GM12891 (cell line): ENCODE measurements at regions not wholly inside any gene's neighbourhood (a gene's known extent, or its start where the extent isn't known, plus 50 kb on each side); places are given as distances from the start of the nearest gene placed in this dataset.
"Not testable (repeated sequence)": the region's sequence is repeated elsewhere in the genome, so short reads cannot be mapped to it uniquely, and the experiment has no call there.

Experiments used
- DNase-seq: peaks from one replicate; pipeline ENCODE4 v3.0.0; 2011; ENCODE audit warnings: low spot score; ENCODE audit not compliant: insufficient read length
- FAIRE-seq: peaks from 2 replicates; lab custom pipeline; 2011; peaks lifted over from hg19 to GRCh38; lab: Jason Lieb, UNC

- not testable (repeated sequence) for DNase-seq, FAIRE-seq
Observed at GRCh38 chr15:20260650-20261049, 280.9 kb downstream of the GOLGA6L6 start.

DNA sequence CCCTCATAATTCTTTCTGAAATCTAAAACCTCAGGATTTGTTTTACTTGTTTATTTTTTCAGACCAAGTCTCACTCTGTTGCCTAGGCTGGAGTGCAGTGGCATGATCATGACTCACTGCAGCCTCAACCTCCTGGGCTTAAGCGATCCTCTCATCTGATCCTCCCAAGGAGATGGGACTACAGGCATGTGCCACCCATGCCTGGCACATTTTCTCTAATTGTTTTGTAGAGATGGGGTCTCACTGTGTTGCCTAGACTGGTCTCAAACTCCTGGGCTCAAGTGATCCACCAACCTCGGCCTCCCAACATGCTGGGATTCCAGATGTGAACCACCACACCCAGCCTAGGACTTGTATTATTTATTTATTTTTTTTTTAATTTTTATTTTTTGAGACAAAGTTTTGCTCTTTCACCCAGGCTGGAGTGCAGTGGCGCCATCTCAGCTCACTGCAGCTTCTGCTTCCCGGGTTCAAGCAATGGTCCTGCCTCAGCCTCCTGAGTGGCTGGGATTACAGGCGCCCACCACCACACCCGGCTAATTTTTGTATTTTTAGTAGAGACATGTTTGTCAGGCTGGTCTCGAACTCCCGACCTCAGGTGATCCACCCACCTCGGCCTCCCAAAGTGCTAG is 281.9 kb downstream of the GOLGA6L6 start:
- DNase-seq, FAIRE-seq: not testable (repeated sequence)

DNA sequence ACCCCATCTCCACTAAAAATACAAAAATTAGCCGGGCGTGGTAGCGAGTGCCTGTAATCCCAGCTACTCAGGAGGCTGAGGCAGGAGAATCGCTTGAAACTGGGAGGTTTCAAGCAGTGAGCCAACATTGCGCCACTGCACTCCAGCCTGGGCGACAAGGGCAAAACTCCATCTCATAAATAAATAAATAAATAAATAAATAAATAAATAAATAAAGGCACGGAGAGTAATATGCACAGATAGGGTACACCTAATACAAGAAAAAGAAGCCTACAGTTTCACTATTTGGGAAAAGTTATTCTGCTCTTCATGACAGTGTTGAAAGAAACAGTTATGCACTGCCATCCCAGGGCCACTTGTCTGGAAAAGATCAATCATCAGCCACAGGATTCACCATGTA is 285.2 kb downstream of the GOLGA6L6 start:
- DNase-seq, FAIRE-seq: not testable (repeated sequence)

DNA sequence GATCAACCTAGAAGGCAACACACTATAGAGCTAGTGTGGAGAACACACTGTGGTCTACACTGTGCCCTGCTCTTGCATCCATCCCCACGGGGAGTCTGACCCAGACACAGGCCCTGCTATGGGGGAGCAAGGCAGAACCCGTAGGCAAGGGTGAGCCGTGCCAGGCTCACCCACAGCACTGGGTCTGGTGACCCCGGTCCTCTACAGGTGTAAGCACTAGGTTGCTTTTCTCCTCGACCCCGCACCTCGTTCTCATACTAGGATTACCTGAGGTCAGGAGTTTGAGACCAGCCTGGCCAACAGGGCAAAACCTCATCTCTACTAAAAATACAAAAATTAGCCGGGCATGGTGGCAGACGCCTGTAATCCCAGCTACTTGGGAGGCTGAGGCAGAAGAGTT is 286.0 kb downstream of the GOLGA6L6 start:
- not testable (repeated sequence) for DNase-seq, FAIRE-seq

- not testable (repeated sequence) for DNase-seq, FAIRE-seq
Observed at GRCh38 chr15:20253047-20253615, 288.5 kb downstream of the GOLGA6L6 start.

DNA sequence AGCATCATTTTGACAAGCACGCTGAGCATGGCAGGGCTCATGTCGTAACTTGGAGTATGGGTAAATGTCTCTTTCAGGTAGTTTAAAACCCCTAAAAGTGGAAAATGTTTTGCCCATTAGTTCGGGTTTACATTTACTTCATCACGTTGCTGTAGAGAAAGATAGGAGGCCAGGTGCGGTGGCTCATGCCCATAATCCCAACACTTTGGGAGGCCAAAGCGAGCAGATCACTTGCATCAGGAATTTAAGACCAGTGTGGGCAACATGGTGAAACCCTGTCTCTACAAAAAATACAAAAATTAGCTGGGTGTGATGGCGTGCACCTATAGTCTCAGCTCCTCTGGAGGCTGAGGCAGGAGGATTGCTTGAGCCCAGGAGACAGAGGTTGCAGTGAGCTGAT is 289.6 kb downstream of the GOLGA6L6 start:
- FAIRE-seq, DNase-seq: not testable (repeated sequence)

DNA sequence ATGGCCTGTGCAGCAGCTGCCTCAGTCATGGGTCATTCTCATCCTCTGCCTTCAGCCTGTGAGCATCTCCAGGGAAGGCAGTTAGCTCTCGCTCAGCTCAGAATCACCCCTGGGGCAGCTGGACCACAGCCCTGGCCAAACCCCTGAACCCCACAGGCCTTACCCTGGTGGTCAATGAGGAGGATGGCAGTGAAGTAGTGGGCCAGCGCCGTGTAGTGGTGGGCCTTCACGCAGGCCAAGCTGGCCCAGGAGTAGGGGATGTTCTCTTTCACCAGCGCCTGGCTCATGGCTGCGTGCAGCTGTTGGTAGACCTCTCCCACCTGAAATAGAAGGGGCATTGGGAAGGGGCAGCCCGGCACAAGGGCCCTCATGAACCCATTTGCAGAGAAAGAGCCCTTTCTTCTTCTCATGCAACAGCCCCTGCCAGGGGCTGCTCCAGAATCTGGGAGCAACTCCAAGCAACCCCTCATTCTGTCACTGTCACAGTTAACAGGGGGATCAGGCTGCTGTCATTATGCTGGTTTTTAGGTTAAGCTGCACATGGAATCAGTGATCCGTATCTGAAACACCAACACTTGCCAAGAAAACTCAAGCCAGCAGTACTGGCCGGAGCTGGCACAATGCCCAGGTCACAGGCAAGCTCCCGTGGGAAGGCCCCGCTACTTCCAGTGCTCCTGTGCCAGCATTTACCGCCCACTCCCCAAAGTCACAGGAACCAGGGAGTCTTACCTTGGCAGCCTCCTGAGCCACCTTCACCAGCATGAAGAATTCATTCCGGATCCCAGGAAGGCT is 290.2 kb downstream of the GOLGA6L6 start:
- not testable (repeated sequence) for FAIRE-seq

GRCh38 chr15:20250206-20250605 is 291.4 kb downstream of the GOLGA6L6 start:
- not testable (repeated sequence) for FAIRE-seq, DNase-seq

More for the DNA sequence above, 290.2 kb downstream of the GOLGA6L6 start:
- not testable (repeated sequence) for DNase-seq

- DNase-seq, FAIRE-seq: not testable (repeated sequence)
Observed at GRCh38 chr15:20249677-20249970, 292.0 kb downstream of the GOLGA6L6 start.

DNA sequence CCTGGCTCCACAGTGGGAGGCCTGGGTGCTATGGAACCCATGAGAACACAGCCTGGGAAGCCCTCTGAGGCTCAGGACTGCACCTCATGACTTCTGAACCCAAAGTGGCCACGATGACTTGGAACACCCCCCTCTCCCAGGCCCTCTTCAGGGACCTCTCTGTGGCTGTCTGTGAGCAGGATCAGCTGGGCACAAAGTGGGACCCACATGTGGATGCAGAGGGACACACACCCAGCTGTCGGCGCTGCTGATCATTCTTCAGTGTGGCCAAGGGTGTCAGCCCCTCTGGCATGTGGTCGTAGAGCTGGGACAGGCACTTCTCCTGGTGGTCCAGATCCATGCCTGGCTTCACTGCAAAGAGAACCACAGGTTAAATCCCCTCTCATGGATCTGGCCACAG is 293.2 kb downstream of the GOLGA6L6 start:
- DNase-seq, FAIRE-seq: not testable (repeated sequence)

DNA sequence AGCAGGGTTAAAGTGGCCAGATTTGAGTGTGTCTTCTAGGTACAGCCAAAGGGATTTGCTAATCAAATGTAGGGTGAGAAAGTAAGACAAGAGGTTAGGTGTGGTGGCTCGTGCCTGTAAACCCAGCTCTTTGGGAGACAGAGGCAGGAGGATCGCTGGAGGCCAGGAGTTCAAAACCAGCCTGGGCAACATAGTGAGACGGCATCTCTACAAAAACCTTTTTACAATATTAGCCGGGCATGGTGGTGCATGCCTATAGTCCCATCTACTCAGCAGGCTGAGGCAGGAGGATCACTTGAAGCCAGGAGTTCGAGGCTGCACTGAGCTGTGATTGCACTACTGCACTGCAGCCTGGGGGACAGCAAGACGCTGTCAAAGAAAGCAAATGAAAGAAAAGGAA is 294.5 kb downstream of the GOLGA6L6 start:
- DNase-seq, FAIRE-seq: not testable (repeated sequence)

GRCh38 chr15:20246624-20247023 is 295.0 kb downstream of the GOLGA6L6 start:
- not testable (repeated sequence) for FAIRE-seq, DNase-seq

DNA sequence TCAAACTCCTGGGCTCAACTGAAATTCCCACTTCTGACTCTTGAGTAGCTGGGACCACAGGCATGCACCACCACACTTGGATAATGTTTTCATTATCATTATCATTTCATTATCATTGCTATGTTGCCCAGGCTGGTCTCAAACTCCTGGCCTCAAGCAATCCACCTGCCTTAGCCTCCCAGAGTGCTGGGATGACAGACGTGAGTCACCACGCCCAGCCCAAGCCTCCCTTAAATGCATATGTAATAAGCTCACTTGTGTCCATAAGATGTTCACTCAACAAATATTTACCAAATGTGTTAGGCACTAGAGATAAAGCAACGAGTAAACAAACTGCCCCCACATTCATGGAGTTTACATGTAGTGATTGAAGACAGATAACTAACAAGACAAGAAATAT is 295.7 kb downstream of the GOLGA6L6 start:
- FAIRE-seq, DNase-seq: not testable (repeated sequence)

DNA sequence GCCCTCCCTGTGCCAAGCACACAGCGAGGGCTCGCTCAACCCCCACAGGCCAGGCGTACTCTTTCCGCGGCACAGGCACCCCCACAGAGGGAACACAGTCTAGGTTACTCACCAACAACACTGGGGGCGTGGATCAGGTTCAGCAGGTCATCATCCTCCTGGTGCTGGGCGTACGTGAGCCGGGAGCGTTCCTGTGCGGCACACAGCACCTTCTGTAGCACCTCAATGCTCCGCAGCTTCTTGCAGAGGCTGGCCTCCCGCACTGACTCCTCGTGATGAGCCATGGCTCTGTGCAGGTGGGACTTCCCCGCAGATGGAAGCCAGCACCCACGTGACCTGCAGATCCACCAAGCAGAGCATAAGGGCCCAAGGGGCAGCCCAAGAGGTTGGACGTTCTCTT is 296.8 kb downstream of the GOLGA6L6 start:
- not testable (repeated sequence) for FAIRE-seq, DNase-seq

DNA sequence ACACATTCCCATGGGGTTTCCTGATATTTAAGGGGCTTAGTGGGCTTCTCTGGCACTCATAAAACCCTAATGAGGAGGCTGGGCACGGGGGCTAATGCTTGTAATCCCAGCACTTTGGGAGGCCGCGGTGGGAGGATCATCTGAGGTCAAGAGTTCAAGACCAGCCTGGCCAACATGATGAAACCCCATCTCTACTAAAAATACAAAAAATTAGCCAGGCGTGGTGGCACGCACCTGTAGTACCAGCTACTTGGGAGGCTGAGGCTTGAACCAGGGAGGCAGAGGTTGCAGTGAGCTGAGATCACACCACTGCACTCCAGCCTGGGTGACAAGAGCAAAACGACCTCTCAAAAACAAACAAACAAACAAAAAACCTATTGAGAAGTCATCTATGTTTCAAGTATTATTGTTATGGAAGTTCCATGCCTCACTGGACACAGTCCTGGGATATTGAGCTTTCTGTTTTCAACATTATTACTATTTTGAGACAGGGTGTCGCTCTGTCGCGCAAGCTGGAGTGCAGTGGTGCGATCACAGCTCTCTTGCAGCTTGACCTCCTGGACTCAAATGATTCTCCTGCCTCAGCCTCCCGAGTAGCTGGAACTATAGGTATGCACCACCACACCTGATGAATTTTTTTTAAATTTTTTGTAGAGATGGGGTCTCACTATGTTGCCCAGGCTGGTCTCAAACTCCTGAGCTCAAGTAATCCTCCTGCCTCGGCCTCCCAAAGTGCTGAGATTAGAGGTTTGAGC is 297.9 kb downstream of the GOLGA6L6 start:
- not testable (repeated sequence) for FAIRE-seq

DNA sequence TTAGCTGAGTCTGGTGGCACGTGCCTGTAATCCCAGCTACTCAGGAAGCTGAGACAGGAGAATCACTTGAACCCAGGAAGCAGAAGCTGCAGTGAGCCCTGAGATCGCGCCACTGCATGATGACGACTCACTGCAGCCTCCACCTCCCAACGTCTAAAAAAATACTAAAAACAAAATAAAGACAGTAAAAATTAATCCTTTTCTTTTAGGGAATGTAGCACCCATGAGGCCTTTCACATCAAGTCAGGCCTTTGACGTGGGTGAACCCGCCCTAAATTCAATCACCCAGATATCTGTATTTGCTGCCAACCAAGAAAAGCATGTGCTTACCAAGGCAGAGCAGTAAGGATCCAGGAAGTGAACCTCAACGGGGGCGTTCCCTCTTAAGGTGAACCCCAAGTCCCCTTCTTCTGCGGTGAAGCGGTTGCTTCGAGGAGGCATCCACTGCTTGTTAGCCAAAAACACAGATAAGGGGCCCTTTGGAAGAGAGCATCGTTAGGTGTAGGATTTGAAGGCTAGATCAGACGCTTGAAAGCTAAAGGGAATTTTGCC is 301.2 kb downstream of the GOLGA6L6 start:
- not testable (repeated sequence) for FAIRE-seq, DNase-seq

More for the DNA sequence above, 297.9 kb downstream of the GOLGA6L6 start:
- not testable (repeated sequence) for DNase-seq

DNA sequence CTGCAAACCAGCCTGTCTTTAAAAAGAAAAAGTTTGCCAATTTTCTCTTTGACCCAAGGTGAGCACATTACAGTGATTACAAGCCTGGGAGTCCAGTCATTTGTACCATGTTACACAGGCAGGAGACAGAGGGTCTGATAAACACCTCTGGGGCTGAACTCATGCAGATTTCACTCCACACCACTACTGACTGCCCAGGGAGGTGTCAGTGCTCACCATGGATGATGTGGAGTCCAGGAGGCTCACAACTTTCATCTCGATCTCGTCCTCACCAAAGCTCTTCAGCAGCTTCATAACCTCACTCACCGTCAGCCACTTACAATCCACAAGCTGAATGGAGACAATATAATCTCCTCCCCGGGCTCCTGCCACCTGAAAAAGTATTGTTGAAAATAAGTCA is 302.4 kb downstream of the GOLGA6L6 start:
- DNase-seq, FAIRE-seq: not testable (repeated sequence)

DNA sequence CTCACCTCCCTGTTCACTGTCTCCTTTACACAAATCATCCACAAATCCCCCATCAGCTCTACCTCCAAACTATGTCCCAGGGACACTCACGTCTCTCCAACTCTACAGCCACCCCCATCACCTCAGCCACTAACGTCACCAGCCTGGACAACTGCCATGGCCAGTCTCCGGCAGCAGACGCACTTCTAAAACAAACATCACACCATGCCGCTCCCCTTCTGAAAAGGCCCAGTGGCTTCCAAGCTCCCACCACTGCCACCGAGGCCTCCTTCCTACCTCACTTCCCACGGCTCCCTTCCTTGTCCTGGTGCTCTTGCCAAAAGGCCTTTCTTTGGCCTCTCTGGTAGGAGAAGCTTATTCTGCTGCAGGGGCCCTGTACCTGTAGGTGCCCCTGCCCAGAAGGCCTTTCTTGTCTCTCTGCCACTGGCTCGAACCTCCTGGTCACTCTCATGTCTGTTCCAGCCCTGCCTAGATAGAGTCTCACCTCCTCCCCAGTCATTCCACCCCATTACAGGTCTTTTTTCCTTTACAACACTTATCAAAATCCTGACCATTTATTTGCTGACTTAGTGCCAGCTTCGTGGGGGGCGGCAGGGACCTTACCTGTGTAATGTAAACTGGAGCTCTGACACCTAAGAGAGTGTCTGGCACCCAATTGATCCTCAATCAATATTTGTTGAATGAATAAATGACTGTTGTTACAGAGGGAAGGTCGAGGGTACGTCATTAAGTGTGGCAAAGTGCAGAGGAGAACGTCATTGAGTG is 304.2 kb downstream of the GOLGA6L6 start:
- FAIRE-seq, DNase-seq: not testable (repeated sequence)

DNA sequence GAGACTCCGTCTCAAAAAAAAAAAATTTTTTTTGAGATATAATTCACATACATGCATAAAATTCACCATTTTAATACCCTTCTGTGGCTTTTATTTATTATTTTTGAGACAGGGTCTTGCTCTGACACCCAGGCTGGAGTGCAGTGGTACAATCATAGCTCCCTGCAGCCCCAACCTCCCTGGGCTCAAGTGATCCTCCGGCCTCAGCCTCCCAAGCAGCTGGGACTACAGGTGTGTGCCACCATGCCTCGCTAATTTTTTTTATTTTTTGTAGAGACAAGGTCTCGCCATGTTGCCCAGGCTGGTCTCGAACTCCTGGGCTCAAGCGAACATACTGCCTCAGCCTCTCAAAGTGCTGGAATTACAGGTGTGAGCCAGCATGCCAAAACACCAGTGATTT is 305.9 kb downstream of the GOLGA6L6 start:
- FAIRE-seq, DNase-seq: not testable (repeated sequence)
